ENCODE measurements at regions not wholly inside any gene's neighbourhood (a gene's known extent, or its start where the extent isn't known, plus 50 kb on each side); places are given as distances from the start of the nearest gene placed in this dataset.

DNA sequence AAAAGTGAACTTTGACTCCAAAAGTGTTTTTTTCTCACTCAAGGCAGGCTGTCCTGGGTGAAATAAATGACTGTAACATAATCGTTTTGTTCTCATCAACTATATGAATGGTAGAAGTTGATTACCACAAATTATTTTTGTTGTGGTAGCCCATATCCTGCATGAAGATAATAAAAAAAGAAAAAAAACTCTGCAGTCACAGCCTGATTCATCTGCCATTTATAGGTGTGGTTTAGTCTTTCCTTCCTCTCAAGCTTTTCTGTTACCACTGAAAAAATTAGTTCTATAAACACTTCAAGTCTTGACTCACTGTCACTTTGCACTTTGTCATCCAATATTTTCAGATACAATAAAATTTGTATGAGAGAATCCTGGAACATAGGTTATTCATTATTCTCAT, 522.0 kb downstream of the PLCL1 start:
- Histone ChIP-seq H3K4me1 (no peaks in the 10 kb centered on the region), H3K27me3 (no peaks in the 10 kb centered on the region), H3K4me3 (no peak overlapping the region), H3K9me3 (no peaks in the 10 kb centered on the region), H3K27ac (no peak overlapping the region), H3K36me3 (no peaks in the 10 kb centered on the region)
- ATAC-seq (no peak), DNase-seq (no peak)
- TF ChIP-seq, protein P1, sequence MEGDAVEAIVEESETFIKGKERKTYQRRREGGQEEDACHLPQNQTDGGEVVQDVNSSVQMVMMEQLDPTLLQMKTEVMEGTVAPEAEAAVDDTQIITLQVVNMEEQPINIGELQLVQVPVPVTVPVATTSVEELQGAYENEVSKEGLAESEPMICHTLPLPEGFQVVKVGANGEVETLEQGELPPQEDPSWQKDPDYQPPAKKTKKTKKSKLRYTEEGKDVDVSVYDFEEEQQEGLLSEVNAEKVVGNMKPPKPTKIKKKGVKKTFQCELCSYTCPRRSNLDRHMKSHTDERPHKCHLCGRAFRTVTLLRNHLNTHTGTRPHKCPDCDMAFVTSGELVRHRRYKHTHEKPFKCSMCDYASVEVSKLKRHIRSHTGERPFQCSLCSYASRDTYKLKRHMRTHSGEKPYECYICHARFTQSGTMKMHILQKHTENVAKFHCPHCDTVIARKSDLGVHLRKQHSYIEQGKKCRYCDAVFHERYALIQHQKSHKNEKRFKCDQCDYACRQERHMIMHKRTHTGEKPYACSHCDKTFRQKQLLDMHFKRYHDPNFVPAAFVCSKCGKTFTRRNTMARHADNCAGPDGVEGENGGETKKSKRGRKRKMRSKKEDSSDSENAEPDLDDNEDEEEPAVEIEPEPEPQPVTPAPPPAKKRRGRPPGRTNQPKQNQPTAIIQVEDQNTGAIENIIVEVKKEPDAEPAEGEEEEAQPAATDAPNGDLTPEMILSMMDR (IDR thresholded peaks at IDR 0.05): no peak
- intact Hi-C loops (cut with DNase I): no loop called here

DNA sequence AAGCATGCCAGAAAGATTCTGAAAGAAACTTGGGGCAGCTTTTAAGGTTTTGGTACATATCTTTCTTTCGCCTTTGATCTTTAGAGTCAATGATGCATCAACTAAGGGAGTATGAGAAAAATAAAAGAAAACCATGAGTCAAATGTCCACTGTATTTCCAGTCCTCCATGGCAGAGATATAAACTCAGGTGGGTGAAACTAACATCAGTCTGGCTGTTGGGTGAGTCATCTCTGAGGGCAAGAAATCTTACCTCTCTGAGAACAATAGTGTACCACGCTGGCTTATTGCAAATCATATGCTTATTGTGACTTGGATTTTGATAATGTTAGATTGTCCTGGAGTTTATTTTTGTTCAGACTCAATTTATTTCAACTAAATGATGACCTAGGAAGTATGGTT, 521.0 kb downstream of the PLCL1 start:
- TF ChIP-seq, protein P1 (IDR thresholded peaks at IDR 0.05): no peak
- ATAC-seq: no peak

DNA sequence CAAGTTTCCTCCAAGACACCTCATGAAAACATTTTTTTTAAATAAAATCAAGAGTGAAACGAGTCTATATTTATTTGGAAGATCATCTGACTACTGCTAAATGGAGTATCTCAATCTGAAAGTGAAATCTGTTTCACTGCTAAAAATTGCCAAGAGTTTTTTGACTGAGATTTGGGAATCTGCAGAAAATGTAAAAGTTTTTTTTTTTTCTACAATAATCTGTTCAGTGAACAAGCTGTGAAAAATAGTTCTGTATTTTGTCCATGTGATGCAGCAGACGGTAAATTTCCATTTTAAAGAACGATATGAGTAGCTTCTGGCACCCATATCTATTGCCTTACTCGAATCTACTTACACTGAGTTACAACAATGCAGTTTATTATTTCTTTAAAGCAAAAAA, 519.7 kb downstream of the PLCL1 start:
- no peak for ATAC-seq
- no peaks in the 10 kb centered on the region for H3K36me3 ChIP-seq
- no peaks in the 10 kb centered on the region for H3K9me3 ChIP-seq
- H3K4me3 ChIP-seq: no peak overlapping the region
- TF ChIP-seq, protein P1 (IDR thresholded peaks at IDR 0.05): no peak
- no peaks in the 10 kb centered on the region for H3K4me1 ChIP-seq
- intact Hi-C loops (cut with DNase I): no loop called here
- DNase-seq: no peak
- H3K27ac ChIP-seq: no peak overlapping the region
- H3K27me3 ChIP-seq: peaks cover 16% of the 10 kb centered on the region

More for the DNA sequence above, 521.0 kb downstream of the PLCL1 start:
- intact Hi-C loops (cut with DNase I): no loop called here
- DNase-seq: no peak
- no peaks in the 10 kb centered on the region for H3K9me3 ChIP-seq
- H3K27me3 ChIP-seq: peaks cover 3% of the 10 kb centered on the region
- no peaks in the 10 kb centered on the region for H3K4me1 ChIP-seq
- no peaks in the 10 kb centered on the region for H3K36me3 ChIP-seq
- H3K27ac ChIP-seq: no peak overlapping the region
- no peak overlapping the region for H3K4me3 ChIP-seq

DNA sequence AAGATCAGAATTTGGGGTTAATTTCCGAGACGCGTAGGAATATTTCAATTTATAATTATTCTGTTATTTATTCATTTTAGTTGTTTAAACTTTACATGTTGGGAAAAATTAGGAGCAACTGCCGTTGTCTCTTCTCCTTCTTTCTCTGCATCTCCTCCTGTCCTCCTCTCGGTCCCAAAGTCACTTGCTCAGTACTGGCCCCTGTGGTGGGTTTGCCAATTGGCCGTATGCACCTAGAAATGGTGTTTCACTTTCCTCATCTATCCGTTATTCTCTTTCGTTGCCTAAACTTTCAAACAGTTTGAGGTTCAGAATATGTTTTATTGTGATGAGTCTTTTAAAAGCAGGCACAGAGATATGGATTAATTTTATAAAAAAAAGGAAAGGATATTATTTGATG, 517.9 kb downstream of the PLCL1 start:
- H3K4me1 ChIP-seq: no peaks in the 10 kb centered on the region
- H3K9me3 ChIP-seq: no peaks in the 10 kb centered on the region
- H3K4me3 ChIP-seq: no peak overlapping the region
- DNase-seq (no peak), ATAC-seq (no peak)
- H3K36me3 ChIP-seq: no peaks in the 10 kb centered on the region
- no peak overlapping the region for H3K27ac ChIP-seq
- TF ChIP-seq, protein P1 (IDR thresholded peaks at IDR 0.05): peak; percentile 12
- intact Hi-C loops (cut with DNase I): no loop called here
- H3K27me3 ChIP-seq: peaks cover 22% of the 10 kb centered on the region

DNA sequence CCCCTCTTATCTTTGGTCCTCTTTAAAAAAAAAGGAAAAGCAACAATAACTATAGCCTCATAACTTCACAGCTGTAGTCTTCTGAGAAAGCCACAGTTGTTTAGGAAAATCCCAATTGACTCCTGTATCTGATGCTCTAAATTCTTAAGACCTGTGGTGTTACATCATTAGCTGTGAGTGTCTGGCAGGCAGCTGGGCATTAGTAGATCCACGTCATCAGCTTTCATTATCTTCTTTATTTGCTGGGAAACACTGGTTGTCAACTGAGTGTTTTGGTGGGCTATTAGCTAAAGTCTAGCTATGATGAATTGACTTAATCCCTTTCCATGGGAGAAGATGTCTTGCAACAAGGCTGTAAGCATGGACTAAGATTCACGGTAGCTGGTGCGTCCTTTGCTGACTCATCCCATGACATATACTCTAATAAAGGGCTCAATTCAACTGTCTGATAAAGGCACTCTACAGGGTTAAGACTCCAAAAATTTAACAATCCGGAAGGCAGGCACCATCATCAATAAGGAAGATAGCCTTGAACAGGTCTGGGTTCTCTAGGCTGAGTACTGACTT, 517.2 kb downstream of the PLCL1 start:
- DNase-seq (no peak), ATAC-seq (no peak)
- Histone ChIP-seq H3K27me3 (peaks cover 22% of the 10 kb centered on the region), H3K4me3 (no peak overlapping the region), H3K36me3 (no peaks in the 10 kb centered on the region), H3K4me1 (no peaks in the 10 kb centered on the region), H3K27ac (no peak overlapping the region), H3K9me3 (no peaks in the 10 kb centered on the region)
- TF ChIP-seq, protein P1 (IDR thresholded peaks at IDR 0.05): no peak
- intact Hi-C loops (cut with DNase I): no loop called here

DNA sequence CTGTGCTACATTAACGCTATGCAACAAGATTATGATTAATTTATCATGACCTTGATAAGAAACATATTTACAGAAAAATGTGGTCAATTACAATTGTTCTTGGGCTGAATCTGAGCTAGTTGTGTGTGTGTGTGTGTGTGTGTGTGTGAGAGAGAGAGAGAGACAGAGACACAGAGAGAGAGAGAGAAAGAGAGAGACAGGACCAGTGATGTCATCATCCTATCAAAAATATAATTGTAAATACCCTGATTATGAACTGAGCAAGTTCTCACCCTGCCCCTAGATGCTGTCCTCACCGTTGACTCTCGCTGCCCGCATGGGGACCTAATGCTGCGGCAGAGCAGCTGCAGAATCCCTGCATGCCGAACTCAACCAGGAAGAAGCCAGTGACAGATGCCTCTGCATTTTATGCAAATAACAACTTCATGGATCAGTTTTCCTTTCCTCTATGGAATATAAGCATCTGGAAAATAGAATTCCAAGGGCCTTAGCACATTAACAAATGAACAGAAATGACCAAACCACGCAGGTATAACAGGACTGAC, 512.5 kb downstream of the PLCL1 start:
- H3K27me3 ChIP-seq: peaks cover 39% of the 10 kb centered on the region
- DNase-seq (no peak), ATAC-seq (no peak)
- no peak overlapping the region for H3K27ac ChIP-seq
- no peaks in the 10 kb centered on the region for H3K4me1 ChIP-seq
- no peaks in the 10 kb centered on the region for H3K9me3 ChIP-seq
- no peak overlapping the region for H3K4me3 ChIP-seq
- H3K36me3 ChIP-seq: no peaks in the 10 kb centered on the region
- TF ChIP-seq, protein P1 (IDR thresholded peaks at IDR 0.05): no peak
- intact Hi-C loops (cut with DNase I): no loop called here
